Keratinocyte (primary cell): ENCODE measurements at regions not wholly inside any gene's neighbourhood (a gene's known extent, or its start where the extent isn't known, plus 50 kb on each side); places are given as distances from the start of the nearest gene placed in this dataset.

ENCODE experiments used
- DNase-seq: peaks from one replicate; pipeline ENCODE4 v3.0.0-alpha.2; 2011; ENCODE audit warnings: low read depth, missing footprints, low spot score
- FAIRE-seq: peaks from 2 replicates; lab custom pipeline; 2011; peaks lifted over from hg19 to GRCh38; lab: Jason Lieb, UNC
- H2AFZ ChIP-seq: 2 replicates; pipeline ENCODE4 v1.6.0; 2012; ENCODE audit warnings: low read length, control low read depth, inconsistent platforms; ENCODE audit not compliant: control insufficient read depth
- H3K27ac ChIP-seq: 2 replicates; pipeline ENCODE4 v1.5.1; 2011; ENCODE audit warnings: low read length; ENCODE audit not compliant: control insufficient read depth, insufficient read depth
- H3K27me3 ChIP-seq: 3 replicates; pipeline ENCODE4 v1.6.0; 2011; ENCODE audit warnings: low read length; ENCODE audit not compliant: control insufficient read depth, insufficient read depth; ENCODE audit errors: extremely low read depth
- H3K36me3 ChIP-seq, 2 experiments: 2 replicates in 1 of 2; 3 replicates in 1 of 2; pipeline ENCODE4 v1.5.1; 2011; ENCODE audit warnings: low read length in 2 of 2, mild to moderate bottlenecking in 1 of 2; ENCODE audit not compliant: control insufficient read depth in 2 of 2, insufficient read depth in 2 of 2; ENCODE audit errors: extremely low read depth in 1 of 2
- H3K4me1 ChIP-seq: 3 replicates; pipeline ENCODE4 v1.5.1; 2011; ENCODE audit warnings: low read length; ENCODE audit not compliant: control insufficient read depth, insufficient read depth; ENCODE audit errors: extremely low read depth
- H3K4me2 ChIP-seq: 3 replicates; pipeline ENCODE4 v1.6.0; 2011; ENCODE audit warnings: low read depth, low read length; ENCODE audit not compliant: control insufficient read depth, insufficient read depth; ENCODE audit errors: extremely low read depth
- H3K4me3 ChIP-seq, 3 experiments: fragments of 200-600 bp in 1 of 3; sonication (generic) in 1 of 3; 2 replicates in 2 of 3; 3 replicates in 1 of 3; pipeline ENCODE4 v1.5.1; 2011 to 2016; ENCODE audit warnings: low read length in 3 of 3, mild to moderate bottlenecking in 3 of 3, control low read depth in 2 of 3, inconsistent platforms in 1 of 3, low read depth in 1 of 3, mixed read lengths in 1 of 3, mixed run types in 1 of 3, moderate library complexity in 1 of 3; ENCODE audit not compliant: control insufficient read depth in 2 of 3, insufficient read depth in 2 of 3; ENCODE audit errors: extremely low read depth in 1 of 3
- H3K79me2 ChIP-seq: 2 replicates; pipeline ENCODE4 v1.6.0; 2012; ENCODE audit warnings: low read length; ENCODE audit not compliant: control insufficient read depth, insufficient read depth
- H3K9ac ChIP-seq: 3 replicates; pipeline ENCODE4 v1.6.0; 2011; ENCODE audit warnings: low read length; ENCODE audit not compliant: control insufficient read depth, insufficient read depth; ENCODE audit errors: extremely low read depth
- H3K9me1 ChIP-seq: 3 replicates; pipeline ENCODE4 v1.6.0; 2011; ENCODE audit warnings: low read length; ENCODE audit not compliant: control insufficient read depth, insufficient read depth; ENCODE audit errors: extremely low read depth
- H3K9me3 ChIP-seq: 2 replicates; pipeline ENCODE4 v1.5.1; 2012; ENCODE audit warnings: low read depth, low read length; ENCODE audit not compliant: control insufficient read depth
- H4K20me1 ChIP-seq: 3 replicates; pipeline ENCODE4 v1.6.0; 2011; ENCODE audit warnings: low read length; ENCODE audit not compliant: control insufficient read depth, insufficient read depth; ENCODE audit errors: extremely low read depth
- EZH2 ChIP-seq: IDR thresholded peaks from one replicate; pipeline ENCODE4 v1.6.1; 2012; ENCODE audit warnings: inconsistent platforms, mild to moderate bottlenecking, low read length, moderate library complexity
- dilution Hi-C: fragments of 300-500 bp; cut with MboI; formaldehyde crosslinking; loops from one replicate; pipeline ENCODE4 v1.7.0; 2020; ENCODE audit warnings: low sequenced_read_pairs; ENCODE audit not compliant: extremely low pct_ligation_motif_present
- TF ChIP-seq, protein P1 (sequence below), 3 experiments: IDR thresholded peaks in 1 of 3; conservative IDR thresholded peaks in 1 of 3; optimal IDR thresholded peaks in 1 of 3; 2 replicates in 2 of 3; 3 replicates in 1 of 3; pipeline versions ENCODE3 to v1.5.1; 2011; ENCODE audit warnings: low read length in 3 of 3, mild to moderate bottlenecking in 3 of 3, moderate library complexity in 2 of 3, control low read depth in 1 of 3, inconsistent platforms in 1 of 3; ENCODE audit not compliant: insufficient read depth in 2 of 3; ENCODE audit errors: extremely low read depth in 1 of 3

DNA sequence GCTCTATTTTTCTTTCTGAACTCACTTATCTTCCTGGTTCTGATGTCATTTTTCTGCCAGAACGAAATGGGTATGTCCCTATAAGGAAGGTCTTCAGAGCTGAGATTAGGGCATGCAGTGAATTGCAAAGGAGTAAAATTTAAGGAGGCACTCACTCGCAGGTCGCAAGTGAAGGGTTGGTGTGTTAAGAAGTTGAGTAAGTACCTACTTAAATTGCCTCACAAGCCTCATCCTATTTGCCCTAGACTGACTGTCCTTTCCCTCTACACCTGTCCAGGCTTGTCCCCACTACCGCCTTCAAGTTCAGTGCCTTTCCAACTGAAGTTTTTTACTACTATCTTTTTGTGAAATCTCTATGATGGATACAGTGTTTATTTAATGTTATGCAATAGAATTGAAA lies 191.5 kb downstream of the AHR start:
- DNase-seq (peak; percentile 69), FAIRE-seq (peak; percentile 91)
- dilution Hi-C loops = no loop called here
- Histone ChIP-seq H3K4me2 (peak overlapping the region; percentile 44), H3K9me1 (no peaks in the 10 kb centered on the region), H3K36me3 (no peaks in the 10 kb centered on the region), H3K9ac (no peak overlapping the region), H3K9me3 (no peaks in the 10 kb centered on the region), H4K20me1 (no peaks in the 10 kb centered on the region), H3K27ac (no peak overlapping the region), H3K4me3 (no peak overlapping the region), H3K4me1 (peaks cover 20% of the 10 kb centered on the region), H3K27me3 (no peaks in the 10 kb centered on the region), H2AFZ (no peak overlapping the region), H3K79me2 (no peaks in the 10 kb centered on the region)
- TF ChIP-seq, protein P1, sequence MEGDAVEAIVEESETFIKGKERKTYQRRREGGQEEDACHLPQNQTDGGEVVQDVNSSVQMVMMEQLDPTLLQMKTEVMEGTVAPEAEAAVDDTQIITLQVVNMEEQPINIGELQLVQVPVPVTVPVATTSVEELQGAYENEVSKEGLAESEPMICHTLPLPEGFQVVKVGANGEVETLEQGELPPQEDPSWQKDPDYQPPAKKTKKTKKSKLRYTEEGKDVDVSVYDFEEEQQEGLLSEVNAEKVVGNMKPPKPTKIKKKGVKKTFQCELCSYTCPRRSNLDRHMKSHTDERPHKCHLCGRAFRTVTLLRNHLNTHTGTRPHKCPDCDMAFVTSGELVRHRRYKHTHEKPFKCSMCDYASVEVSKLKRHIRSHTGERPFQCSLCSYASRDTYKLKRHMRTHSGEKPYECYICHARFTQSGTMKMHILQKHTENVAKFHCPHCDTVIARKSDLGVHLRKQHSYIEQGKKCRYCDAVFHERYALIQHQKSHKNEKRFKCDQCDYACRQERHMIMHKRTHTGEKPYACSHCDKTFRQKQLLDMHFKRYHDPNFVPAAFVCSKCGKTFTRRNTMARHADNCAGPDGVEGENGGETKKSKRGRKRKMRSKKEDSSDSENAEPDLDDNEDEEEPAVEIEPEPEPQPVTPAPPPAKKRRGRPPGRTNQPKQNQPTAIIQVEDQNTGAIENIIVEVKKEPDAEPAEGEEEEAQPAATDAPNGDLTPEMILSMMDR (optimal IDR thresholded peaks at IDR 0.05 in 1 of 3, IDR thresholded peaks at IDR 0.05 in 1 of 3, conservative IDR thresholded peaks at IDR 0.05 in 1 of 3; ENCODE audit: extremely low read depth in 1 of 3, insufficient read depth in 2 of 3, low read length in 3 of 3) = no peak
- TF ChIP-seq EZH2 = no peak

DNA sequence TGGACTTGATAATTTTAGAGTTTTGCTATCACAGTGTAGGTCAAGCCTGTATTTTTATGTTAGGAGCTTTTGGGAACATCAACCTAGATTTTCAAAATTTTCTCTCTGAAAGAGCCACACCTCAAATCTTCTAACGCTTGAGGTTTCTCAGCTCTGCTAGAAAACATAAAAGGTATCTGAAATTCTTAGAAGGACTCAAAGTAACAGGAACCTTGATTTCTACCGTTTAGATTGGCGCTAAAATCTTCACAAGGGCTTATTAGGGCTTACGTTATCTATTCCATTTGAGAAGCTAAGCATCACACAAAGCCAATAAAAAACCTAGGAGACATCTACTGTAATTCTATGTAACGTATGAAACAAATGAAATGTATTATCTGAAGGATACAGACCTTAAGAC lies 192.4 kb downstream of the AHR start:
- Histone ChIP-seq H4K20me1 (no peaks in the 10 kb centered on the region), H3K4me2 (no peak overlapping the region), H3K4me1 (peaks cover 22% of the 10 kb centered on the region), H3K36me3 (no peaks in the 10 kb centered on the region), H3K4me3 (no peak overlapping the region), H3K27me3 (no peaks in the 10 kb centered on the region), H3K79me2 (no peaks in the 10 kb centered on the region), H3K9ac (no peak overlapping the region), H3K27ac (no peak overlapping the region), H2AFZ (no peak overlapping the region), H3K9me1 (no peaks in the 10 kb centered on the region), H3K9me3 (no peaks in the 10 kb centered on the region)
- TF ChIP-seq EZH2 = no peak
- TF ChIP-seq, protein P1 (optimal IDR thresholded peaks at IDR 0.05 in 1 of 3, IDR thresholded peaks at IDR 0.05 in 1 of 3, conservative IDR thresholded peaks at IDR 0.05 in 1 of 3; ENCODE audit: extremely low read depth in 1 of 3, insufficient read depth in 2 of 3, low read length in 3 of 3) = no peak
- dilution Hi-C loops = no loop called here
- DNase-seq (no peak), FAIRE-seq (no peak)
